ENCODE measurements at regions not wholly inside any gene's neighbourhood (a gene's known extent, or its start where the extent isn't known, plus 50 kb on each side); places are given as distances from the start of the nearest gene placed in this dataset.

GRCh38 chr9:38196714-38197113 lies 127.7 kb upstream of the SHB start:
- DNase-seq = no peak
- H3K4me1 ChIP-seq (replicated peaks; ENCODE audit: insufficient read depth) = no peaks in the 10 kb centered on the region
- no peak overlapping the region for H3K4me3 ChIP-seq
- H3K9me3 ChIP-seq (ENCODE audit: insufficient read depth, low read depth) = no peaks in the 10 kb centered on the region
- POLR2A ChIA-PET (ENCODE audit: unreplicated experiment) = no interaction called here
- H3K4me2 ChIP-seq = no peak overlapping the region; the same call in 1 of the 2 replicates
- no TSS peak for BruUV-seq (replicated peaks)
- no peaks in the 10 kb centered on the region for H3K27me3 ChIP-seq (ENCODE audit: insufficient read depth, low read depth)
- H3K27ac ChIP-seq = no peak overlapping the region
- H3K79me2 ChIP-seq (ENCODE audit: low read depth) = no peaks in the 10 kb centered on the region
- CTCF ChIA-PET = no interaction called here
- H3K9me2 ChIP-seq (ENCODE audit: insufficient read depth) = no peaks in the 10 kb centered on the region
- intact Hi-C loops (cut with micrococcal nuclease; ENCODE audit: unreplicated experiment) = no loop called here
- H3F3A ChIP-seq (ENCODE audit: insufficient read depth, low read depth) = no peaks in the 10 kb centered on the region
- no peak for TF ChIP-seq CTCF (conservative IDR thresholded peaks at IDR 0.05)
- TF ChIP-seq EZH2 (IDR thresholded peaks at IDR 0.05; ENCODE audit: low read depth) = no peak
- H3K36me3 ChIP-seq (ENCODE audit: low read depth) = no peaks in the 10 kb centered on the region
- no peak overlapping the region for H2AFZ ChIP-seq
- H4K20me1 ChIP-seq (ENCODE audit: insufficient read depth) = no peaks in the 10 kb centered on the region

GRCh38 chr9:38195737-38196161 lies 126.7 kb upstream of the SHB start:
- POLR2A ChIA-PET (ENCODE audit: unreplicated experiment) = no interaction called here
- no peak for TF ChIP-seq CTCF (conservative IDR thresholded peaks at IDR 0.05)
- no peak for TF ChIP-seq EZH2 (IDR thresholded peaks at IDR 0.05; ENCODE audit: low read depth)

GRCh38 chr9:38194870-38195269 lies 125.8 kb upstream of the SHB start:
- ChIA-PET POLR2A (ENCODE audit: unreplicated experiment) (no interaction called here), CTCF (no interaction called here)
- Histone ChIP-seq H3K4me1 (replicated peaks; ENCODE audit: insufficient read depth) (no peaks in the 10 kb centered on the region), H3K4me2 (no peak overlapping the region), H3K9me2 (ENCODE audit: insufficient read depth) (no peaks in the 10 kb centered on the region), H3K79me2 (ENCODE audit: low read depth) (no peaks in the 10 kb centered on the region), H3K9me3 (ENCODE audit: insufficient read depth, low read depth) (no peaks in the 10 kb centered on the region), H3K27ac (no peak overlapping the region), H3F3A (ENCODE audit: insufficient read depth, low read depth) (no peaks in the 10 kb centered on the region), H3K36me3 (ENCODE audit: low read depth) (no peaks in the 10 kb centered on the region), H3K4me3 (no peak overlapping the region), H2AFZ (no peak overlapping the region), H3K27me3 (ENCODE audit: insufficient read depth, low read depth) (no peaks in the 10 kb centered on the region), H4K20me1 (ENCODE audit: insufficient read depth) (no peaks in the 10 kb centered on the region)
- BruUV-seq (replicated peaks) = no TSS peak
- intact Hi-C loops (cut with micrococcal nuclease; ENCODE audit: unreplicated experiment) = loop anchor here (2.0 kb wide), 1 partner anchor 74 kb away; no protein-coding TSS in a partner anchor
- no peak for DNase-seq
- TF ChIP-seq CTCF (conservative IDR thresholded peaks at IDR 0.05) = no peak
- TF ChIP-seq EZH2 (IDR thresholded peaks at IDR 0.05; ENCODE audit: low read depth) = no peak

More at GRCh38 chr9:38195737-38196161, 126.7 kb upstream of the SHB start:
- Histone ChIP-seq H3K9me2 (ENCODE audit: insufficient read depth) (no peaks in the 10 kb centered on the region), H3K36me3 (ENCODE audit: low read depth) (no peaks in the 10 kb centered on the region), H3K4me1 (replicated peaks; ENCODE audit: insufficient read depth) (no peaks in the 10 kb centered on the region), H3K27ac (no peak overlapping the region), H3K79me2 (ENCODE audit: low read depth) (no peaks in the 10 kb centered on the region), H4K20me1 (ENCODE audit: insufficient read depth) (no peaks in the 10 kb centered on the region), H3F3A (ENCODE audit: insufficient read depth, low read depth) (no peaks in the 10 kb centered on the region), H3K27me3 (ENCODE audit: insufficient read depth, low read depth) (no peaks in the 10 kb centered on the region), H3K4me2 (no peak overlapping the region), H3K9me3 (ENCODE audit: insufficient read depth, low read depth) (no peaks in the 10 kb centered on the region), H2AFZ (no peak overlapping the region), H3K4me3 (no peak overlapping the region)
- intact Hi-C loops (cut with micrococcal nuclease; ENCODE audit: unreplicated experiment) = loop anchor here (2.0 kb wide), 1 partner anchor 75 kb away; no protein-coding TSS in a partner anchor
- CTCF ChIA-PET = interaction anchor here (0.6 kb wide), 1 partner anchor 48 kb away, joined by 3 read pairs; no protein-coding TSS in a partner anchor
- no peak for DNase-seq
- no TSS peak for BruUV-seq (replicated peaks)
